Renal cortex interstitium (tissue), 11 donors: ENCODE measurements at regions not wholly inside any gene's neighbourhood (a gene's known extent, or its start where the extent isn't known, plus 50 kb on each side); places are given as distances from the start of the nearest gene placed in this dataset.

Source experiments
- DNase-seq, 11 donors: peaks; one replicate each; pipeline ENCODE4 v3.0.0-alpha.2; 2013; ENCODE audit warnings: low read depth in 9 of 11, low spot score in 4 of 11; ENCODE audit errors: extremely low read depth in 1 of 11

DNA sequence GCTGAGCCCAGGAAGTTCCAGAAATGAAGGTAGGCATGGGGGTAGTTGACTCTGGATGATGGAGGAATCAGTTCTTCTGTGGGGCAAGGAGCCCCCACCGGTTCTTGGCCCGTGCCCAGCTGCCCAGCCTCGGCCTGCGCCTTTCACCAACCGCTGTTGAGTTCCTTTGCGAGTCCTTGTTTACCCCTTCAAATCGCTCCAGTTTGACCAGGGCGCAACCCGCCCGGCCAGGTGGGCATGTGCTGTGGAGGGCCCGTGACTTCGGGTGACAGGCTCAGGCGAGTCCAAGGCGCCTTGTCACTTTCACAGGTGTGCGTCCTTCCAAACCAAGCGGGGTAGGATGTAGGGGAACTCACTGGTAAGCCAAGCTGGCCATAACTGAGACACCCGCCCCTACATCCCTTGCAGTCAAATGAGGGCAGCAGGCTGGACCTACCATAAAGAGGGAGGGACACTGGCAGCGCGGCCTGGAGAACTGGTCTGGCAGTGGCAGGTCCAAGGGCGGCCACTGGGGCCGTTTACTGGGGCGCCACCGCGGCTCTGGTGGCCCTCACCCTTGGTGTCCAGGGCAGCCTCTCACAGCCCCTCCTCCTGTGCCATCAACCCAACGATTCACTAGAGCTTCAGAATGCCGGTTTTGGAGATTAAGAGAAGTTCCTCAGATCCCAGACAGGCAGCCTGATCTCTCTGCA lies 160.3 kb upstream of the ZIC3 start:
- no peak for DNase-seq

DNA sequence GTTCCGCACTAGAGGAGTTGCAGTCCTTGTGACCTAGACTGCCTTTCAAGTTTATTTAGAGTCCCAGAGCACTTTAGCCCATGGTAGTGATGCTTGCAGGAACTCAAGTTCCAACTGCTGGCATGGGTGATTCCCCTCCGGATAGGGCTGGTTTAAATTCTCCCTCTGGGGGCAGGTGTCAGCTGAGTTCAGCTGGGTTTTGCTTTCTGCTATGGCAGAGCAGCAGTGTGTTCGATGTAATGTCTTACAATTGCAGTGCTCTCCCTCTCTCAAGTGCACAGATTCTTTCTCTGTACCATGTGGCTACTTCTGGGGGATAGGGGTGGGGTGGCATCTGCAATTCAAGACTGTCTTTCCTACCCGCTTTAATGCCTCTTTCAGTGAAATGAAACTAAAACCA lies 164.8 kb upstream of the ZIC3 start:
- DNase-seq = no peak

DNA sequence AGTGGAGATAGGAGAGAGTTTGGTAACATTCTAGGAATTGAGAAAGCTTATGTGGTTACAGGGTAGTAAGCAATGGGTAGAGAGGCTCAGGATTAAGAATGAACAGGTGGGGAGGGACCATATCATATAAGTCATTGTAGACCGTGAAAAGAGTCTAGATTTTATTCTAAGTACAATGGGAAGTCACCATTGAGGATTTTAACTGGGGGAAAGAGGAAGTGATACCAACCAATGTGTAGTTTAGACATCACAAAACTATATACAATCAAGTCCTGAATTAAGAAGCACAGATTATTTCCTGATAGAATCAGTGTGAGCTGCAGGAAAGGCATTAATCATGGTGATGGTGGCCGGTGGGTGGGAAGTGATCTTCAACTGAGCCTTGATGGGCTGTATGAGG lies 178.3 kb upstream of the ZIC3 start:
- DNase-seq = no peak

DNA sequence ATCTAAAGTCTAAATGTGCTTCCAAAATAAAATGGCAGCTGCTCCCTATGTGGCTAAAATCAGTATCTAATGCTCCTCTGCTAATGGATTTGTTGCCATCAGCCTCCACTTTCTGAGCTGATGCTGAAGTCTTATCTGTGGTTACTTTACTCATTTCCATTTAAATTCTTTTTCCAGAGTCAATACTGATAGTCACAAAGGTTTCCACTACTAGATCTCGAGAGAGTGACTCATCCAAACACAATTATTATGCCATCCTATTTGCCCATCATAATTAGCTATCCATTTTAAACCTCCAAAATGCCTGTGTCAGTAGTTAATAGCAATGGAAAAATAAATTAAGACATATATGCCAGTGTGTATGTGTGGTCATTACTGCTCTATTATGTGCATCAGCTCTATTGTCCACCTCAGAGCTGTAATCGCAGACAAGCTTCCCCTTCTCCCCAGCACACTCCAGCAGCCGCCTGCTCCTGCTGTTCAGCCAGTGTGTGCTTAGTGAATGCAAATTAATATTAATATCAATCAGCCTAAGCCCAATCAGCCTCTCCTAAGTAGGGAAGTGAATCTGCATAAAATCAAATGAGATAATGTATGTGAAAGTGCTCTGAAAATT lies 199.8 kb upstream of the ZIC3 start:
- DNase-seq = no peak

DNA sequence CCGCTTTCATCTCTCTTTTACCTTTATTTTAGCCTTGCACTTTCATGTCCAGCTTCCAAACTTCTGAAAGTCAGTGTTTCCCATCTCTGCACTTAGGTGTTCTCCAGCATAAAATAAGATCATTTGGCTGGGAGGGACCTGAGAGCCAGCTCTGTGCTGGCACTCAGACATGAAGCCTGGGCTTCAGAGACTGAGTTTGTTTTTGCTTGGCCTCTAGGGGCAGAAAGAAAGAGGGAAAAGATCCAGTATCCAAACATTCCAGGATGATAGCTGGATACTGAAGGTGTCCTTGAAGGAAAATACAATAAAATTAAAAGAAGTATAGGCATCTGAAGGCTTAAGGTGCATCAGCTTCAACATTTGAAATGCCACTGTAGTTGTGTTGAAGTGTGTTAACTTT lies 202.4 kb upstream of the ZIC3 start:
- DNase-seq = no peak

DNA sequence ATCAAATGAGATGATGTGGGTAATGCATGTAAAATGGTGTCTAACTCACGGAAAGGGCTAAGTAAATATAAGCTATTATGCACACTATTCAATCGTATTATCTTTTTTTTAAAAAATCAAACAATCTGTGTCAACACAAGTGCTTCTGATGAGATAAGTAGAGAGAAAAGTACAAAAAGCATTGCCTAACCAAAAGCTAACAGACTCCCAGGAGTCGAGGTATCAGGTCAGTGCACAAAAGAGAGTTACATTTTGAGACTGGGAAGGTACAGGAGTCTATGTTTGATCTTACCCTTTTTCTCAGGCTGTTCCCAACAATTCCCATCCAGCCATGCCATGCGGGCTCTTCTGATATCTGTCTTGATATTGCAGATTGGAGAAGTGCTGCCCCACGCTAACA lies 203.3 kb upstream of the ZIC3 start:
- no peak for DNase-seq

DNA sequence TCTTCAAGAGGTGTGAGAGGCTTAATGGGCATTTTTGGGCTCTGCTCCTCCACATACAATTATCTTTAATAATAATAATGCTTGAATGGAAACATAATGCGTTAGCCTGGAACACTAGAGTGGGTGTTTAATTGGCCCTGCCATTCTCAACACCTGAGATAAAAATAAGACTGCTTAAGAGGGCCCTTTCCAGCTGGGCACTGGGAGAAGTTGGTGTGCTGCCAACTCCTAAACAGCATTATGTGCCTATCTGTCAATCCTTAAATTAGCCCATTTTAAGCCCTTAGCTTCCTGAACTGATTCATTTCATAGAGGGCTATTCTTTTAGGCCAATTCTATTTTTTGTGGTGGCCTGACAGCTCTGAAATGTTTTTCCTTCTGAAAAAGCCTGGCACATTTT lies 211.1 kb upstream of the ZIC3 start:
- DNase-seq = no peak

DNA sequence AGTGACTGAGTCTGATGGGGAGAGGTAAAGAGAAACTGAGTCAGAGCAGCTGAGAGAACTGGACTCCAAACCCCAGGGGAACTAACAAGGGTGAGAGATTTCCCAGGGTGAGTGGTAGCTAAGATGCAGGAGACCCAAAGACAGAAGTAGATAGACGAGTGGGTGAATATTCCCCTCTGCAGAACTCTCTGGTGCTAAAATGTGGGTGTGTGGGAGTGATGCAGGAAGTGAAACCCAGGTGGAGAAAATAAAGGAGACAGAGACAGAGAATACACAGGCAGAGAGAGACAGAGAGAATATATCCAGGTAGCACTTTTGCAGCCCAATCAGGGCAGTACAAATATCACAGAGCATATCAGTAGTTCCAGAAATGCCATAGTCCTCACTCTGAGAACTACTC lies 212.5 kb upstream of the ZIC3 start:
- DNase-seq = no peak

DNA sequence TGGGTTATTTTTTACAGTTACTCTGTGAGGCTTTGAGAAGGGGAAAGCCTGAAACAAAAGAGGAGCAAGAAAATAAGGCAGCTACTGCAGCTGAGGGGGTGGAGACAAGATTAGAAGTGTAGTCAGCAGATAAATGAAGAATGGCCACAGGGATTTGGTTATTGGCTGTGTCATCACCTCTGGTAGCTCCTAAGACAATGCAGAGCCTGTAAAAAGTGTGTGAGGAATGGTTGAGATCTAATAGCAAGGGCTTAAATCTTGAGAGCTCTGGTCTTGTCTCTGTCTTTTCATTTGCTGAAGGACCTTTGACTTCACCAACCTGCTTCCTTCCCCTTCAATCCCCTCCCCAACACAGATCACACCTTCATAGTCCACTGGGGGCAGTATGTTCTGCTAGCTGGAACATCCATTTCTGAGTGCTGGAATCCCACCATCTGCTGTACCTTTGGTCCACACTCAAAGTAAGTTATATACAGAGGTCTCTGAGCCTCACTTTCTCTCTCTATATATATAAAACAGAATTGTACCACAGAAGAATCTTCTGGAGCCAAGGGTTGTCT lies 213.7 kb upstream of the ZIC3 start:
- no peak for DNase-seq

DNA sequence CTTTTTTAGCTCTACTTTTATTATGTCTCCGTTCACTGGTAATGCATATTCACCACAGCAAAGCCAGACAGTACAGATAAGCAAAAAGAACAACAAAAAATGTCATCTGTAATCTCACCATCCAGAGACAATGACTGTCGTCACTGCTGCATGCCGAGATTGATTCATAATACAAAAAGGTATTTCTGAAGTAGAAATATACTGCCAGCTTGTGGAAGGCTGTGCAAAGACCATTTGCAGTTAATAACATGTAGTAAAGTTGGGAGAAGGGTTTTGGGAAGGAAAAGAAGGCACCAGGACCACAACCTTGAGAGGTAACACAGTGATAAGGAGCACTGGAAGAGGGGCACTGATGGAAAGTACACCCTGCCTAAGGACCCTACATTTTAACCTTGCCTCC lies 223.0 kb upstream of the ZIC3 start:
- no peak for DNase-seq

DNA sequence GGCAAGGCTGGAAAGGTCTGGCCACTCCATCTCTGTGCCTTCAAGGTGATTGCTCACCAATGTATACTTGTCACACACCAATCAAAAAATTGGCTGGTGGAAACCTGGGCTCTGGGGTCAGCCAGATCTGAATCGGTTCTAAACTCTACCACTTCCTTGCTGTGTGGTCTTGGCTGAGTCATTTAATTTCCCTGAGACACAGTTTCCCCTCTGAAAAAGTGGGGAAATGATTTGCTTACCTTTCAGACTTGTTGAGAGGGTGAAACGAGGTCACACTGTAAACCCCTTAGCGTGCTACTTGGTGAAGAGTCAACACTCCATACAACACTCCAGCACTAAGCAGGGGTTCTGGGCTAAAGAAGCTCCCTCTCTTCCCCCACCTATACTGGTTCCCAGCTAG lies 252.3 kb upstream of the ZIC3 start:
- DNase-seq = no peak

DNA sequence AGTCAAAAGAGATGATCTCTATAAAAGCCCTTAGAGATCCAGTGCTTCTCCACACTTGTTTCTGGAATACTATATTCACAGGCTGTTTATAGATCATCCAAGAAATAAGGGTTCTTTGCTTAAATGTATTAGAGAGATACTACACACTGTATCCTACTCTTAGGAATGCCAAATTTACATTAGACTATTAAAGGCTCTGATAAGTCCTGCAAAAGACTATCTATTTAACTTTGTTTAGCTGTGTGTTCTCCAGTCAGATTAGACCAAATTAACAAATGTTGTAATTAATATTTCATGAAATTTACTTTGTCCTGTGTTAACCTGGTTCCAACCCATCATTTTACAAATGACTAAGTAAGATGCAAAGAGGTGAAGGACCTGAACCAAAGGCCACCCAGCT lies 260.5 kb upstream of the ZIC3 start:
- no peak for DNase-seq

DNA sequence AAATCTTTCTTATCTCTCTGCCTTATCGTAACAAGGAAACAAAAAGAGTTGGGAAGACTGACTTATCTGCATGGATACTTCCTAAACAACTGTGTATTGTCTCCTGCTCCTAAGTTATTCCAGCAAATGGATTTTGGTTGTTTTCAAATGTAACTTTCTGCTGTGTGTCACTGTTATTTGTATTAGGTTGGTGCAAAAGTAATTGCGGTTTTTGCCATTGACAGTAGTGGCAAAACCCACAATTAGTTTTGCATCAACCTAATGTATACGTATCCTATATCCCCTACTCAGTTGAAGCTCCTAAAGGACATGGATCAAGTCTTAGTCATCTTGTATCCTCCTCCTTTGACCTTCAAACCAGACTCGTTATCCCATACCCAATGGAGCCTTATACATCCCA lies 263.4 kb upstream of the GPR101 start:
- no peak for DNase-seq

DNA sequence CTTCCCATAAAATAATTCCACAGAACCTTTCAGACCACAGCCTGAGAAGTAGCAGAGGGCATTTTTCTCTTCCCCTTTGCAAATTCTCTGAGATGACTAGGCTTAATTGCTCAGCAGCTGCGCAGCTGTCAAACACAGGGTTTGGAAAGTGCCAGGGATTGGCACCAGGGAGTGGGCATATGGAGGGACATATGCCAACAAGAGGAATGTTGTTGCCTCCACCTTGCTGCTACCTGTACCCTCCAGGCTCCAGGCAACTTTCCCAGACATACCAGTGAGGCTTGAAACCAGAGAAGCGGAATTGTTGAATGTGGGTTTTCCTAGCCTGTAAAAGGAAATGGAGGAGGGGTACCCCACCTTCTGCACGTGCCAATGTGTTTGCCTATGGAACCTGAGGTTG lies 256.2 kb upstream of the GPR101 start:
- DNase-seq = no peak

DNA sequence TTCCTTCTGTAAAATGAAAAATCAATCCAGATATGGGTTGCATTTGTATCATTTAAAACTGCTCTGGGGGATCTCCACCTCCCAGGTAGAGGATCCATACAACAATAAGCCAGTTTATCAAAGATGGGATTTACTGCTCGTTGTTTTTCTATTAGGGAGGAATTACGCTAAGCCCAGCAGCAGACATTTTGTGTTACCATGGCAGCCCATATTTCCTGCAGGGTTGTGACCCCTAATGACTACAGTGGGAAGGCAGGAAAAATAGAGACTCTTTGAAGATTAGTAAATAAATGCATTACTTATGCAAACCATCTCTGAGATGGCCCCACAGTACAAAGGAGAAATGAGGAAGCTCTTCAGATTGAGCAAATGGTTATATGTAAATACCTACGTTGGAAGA lies 253.4 kb upstream of the GPR101 start:
- DNase-seq = no peak

DNA sequence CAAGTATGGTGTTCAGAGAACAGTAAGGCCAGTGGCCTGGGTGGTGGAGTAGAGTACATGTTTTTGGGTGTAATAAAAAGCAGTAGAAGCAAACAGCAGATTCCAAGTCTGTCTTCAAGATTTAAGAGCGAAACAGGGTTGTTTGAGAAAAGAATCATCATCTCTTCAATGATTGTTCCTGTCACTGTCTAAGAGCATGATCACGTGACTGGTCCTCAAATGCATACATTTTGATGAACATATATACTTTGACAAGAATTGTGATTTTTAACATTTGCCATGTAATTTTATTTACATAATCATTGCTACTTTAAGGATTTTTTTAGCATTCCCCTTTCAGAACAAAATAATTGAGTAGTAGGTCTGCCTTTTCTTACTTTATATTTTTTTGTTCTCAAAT lies 252.6 kb upstream of the GPR101 start:
- no peak for DNase-seq

DNA sequence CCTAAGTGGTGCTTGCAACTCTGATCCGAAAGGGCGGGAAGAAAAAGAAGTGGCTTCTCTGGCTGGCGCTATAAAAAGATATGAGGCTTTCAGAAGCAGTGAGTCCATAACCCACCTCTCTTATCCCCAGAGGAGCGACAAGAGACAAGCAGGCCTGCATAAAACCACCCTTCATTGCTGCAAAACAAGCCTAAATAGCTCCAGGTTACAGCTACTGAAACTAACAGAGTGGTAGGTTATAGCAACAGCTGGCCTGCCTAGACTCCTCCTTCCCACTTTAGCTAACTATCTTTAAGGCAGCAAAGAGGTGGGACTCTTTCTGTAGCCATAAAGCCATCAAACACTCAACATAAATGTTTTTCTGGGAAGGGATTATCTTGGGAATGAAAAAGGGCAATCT lies 245.0 kb upstream of the GPR101 start:
- DNase-seq = no peak

DNA sequence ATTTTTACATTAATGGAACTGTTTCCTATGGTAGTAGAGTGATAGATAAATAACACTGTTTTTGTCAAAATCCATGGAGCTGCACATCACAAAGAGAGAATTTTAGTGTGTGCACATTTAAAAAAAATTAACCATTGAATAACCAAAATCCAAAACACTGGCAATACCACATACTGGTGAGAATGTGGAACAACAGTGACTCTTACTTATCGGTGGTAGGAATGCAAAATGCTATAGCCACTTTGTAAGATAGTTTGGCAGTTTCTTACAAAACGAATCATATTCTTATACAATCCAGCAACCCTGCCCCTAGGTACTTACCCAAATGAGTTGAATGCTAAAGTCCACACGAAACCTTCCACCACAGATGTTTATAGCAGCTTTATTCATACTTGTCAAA lies 229.6 kb upstream of the GPR101 start:
- DNase-seq = no peak

DNA sequence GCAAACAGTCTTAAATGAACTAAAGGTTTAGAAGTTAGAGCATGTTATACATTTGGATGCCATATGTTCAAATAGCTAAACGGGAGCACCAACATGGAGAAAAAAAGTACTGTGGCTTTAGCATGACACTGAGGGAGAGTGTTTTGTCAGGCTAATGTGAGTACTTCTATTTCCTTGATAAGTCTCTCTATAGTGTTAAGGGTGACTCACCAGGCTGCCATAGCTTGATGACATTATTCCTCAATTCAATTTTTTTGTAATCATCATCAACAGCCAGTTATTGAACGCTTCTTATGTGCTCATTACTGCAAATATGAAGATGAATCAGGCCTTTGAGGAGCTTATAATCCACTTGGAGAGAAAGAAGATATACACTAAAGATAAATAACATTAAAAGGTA lies 211.4 kb upstream of the GPR101 start:
- DNase-seq = no peak

DNA sequence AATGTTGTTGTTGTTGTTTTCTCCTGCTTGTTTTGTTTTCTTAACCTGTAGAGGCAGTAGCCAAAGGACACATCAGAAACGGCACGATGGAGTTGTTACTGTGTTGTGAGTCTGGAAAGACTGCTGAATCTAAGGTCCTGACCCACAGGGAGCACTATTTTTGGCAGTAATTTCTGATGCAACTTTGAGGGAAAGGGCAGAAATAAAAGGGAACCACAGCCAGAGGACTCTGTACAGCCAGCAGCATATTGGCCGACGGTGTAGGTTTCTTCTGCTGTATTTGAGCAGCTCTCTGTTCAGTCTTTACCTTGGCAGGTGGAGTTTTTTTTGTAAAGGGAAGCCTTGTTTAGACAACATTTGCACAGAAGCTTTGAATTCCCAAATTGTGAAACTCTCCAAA lies 203.0 kb upstream of the GPR101 start:
- DNase-seq = no peak
